Hepatocyte (in vitro differentiated cells): ENCODE measurements at regions not wholly inside any gene's neighbourhood (a gene's known extent, or its start where the extent isn't known, plus 50 kb on each side); places are given as distances from the start of the nearest gene placed in this dataset.

Experiments used
- DNase-seq: peaks from one replicate; pipeline ENCODE4 v3.0.0-alpha.2; 2016; ENCODE audit warnings: low spot score
- H2AFZ ChIP-seq: fragments of 200-600 bp; sonication (generic); 2 replicates; pipeline ENCODE4 v1.6.0; 2016; ENCODE audit warnings: antibody characterized with exemption, mild to moderate bottlenecking
- H3K27ac ChIP-seq: fragments of 200-600 bp; sonication (generic); 2 replicates; pipeline ENCODE4 v1.5.1; 2016; ENCODE audit warnings: mild to moderate bottlenecking
- H3K27me3 ChIP-seq: fragments of 200-600 bp; sonication (generic); 2 replicates; pipeline ENCODE4 v1.6.1; 2016
- H3K36me3 ChIP-seq: fragments of 200-600 bp; sonication (generic); replicated peaks from 2 replicates; pipeline ENCODE4 v1.5.1; 2016; ENCODE audit warnings: low read depth; ENCODE audit not compliant: insufficient read depth
- H3K4me1 ChIP-seq: fragments of 200-600 bp; sonication (generic); 2 replicates; pipeline ENCODE4 v1.5.1; 2016; ENCODE audit warnings: mild to moderate bottlenecking, moderate library complexity; ENCODE audit not compliant: insufficient read depth
- H3K4me2 ChIP-seq: fragments of 200-600 bp; sonication (generic); 2 replicates; pipeline ENCODE4 v1.6.0; 2016
- H3K4me3 ChIP-seq: fragments of 200-600 bp; sonication (generic); 2 replicates; pipeline ENCODE4 v1.5.1; 2016; ENCODE audit warnings: mild to moderate bottlenecking
- H3K79me2 ChIP-seq: fragments of 200-600 bp; sonication (generic); 2 replicates; pipeline ENCODE4 v1.6.0; 2017; ENCODE audit warnings: mild to moderate bottlenecking
- H3K9me2 ChIP-seq: fragments of 200-600 bp; sonication (generic); replicated peaks from 2 replicates; pipeline ENCODE4 v1.6.0; 2017; ENCODE audit warnings: mild to moderate bottlenecking; ENCODE audit not compliant: insufficient read depth
- H3K9me3 ChIP-seq: fragments of 200-600 bp; sonication (generic); 2 replicates; pipeline ENCODE4 v1.5.1; 2016; ENCODE audit warnings: low read depth, mild to moderate bottlenecking
- H4K20me1 ChIP-seq: fragments of 200-600 bp; sonication (generic); 2 replicates; pipeline ENCODE4 v1.6.0; 2016; ENCODE audit warnings: mild to moderate bottlenecking; ENCODE audit not compliant: insufficient read depth, poor library complexity, severe bottlenecking
- CTCF ChIP-seq: fragments of 200-600 bp; sonication (generic); IDR thresholded peaks from 2 replicates; pipeline ENCODE4 v1.5.1; 2016; ENCODE audit warnings: antibody characterized with exemption, mild to moderate bottlenecking; ENCODE audit not compliant: poor library complexity
- EZH2 ChIP-seq: fragments of 200-600 bp; sonication (generic); IDR thresholded peaks from 2 replicates; pipeline ENCODE4 v1.6.1; 2016; ENCODE audit warnings: antibody characterized with exemption, mild to moderate bottlenecking, borderline replicate concordance
- EZH2phosphoT487 ChIP-seq: fragments of 200-600 bp; sonication (generic); IDR thresholded peaks from one replicate; pipeline ENCODE4 v1.6.1; 2018; ENCODE audit warnings: antibody characterized with exemption, mild to moderate bottlenecking, low read depth, moderate library complexity; ENCODE audit not compliant: unreplicated experiment, severe bottlenecking
- WGBS: methylation state at CpG from one replicate; pipeline ENCODE4 v1.1.6; 2016; ENCODE audit warnings: low lambda C conversion rate; ENCODE audit errors: missing lambda C conversion rate; 5-methylcytosine and 5-hydroxymethylcytosine counted together

DNA sequence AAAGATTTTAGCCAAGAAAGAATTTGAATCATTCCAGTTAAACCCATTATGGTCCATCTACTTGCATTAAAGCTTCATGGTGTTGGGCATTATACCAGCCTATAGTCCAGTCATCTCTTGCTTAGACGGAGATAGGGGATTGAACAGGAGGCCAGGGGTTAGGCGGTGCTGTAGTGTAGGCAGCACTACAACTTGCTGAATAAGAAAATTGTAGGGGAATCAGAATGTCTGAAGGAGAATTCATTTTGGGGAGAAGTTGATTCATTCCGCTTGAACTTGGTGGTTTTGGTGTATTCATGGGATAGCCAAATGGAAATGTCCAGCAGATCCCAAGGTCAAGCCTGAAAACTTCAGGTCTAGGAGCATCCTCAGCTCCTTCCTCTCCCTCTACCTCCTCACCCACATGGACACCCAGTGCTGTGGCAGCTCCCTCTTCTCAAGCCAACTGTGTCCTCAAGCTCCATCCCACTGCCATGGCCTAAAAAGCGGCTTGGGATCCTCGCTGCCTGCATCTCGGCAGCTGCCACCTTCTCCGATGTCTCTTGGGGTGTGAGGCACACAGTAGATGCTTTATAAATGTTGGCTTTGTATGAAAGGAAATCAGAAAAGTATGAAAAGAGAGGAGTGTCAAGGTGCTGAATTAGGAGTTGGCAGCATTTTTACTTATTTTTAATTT lies 63.6 kb upstream of the MNX1 start:
- WGBS: 96% methylated on average over 7 of the region's 7 CpGs
- peaks cover 20% of the 10 kb centered on the region for H3K27me3 ChIP-seq

DNA sequence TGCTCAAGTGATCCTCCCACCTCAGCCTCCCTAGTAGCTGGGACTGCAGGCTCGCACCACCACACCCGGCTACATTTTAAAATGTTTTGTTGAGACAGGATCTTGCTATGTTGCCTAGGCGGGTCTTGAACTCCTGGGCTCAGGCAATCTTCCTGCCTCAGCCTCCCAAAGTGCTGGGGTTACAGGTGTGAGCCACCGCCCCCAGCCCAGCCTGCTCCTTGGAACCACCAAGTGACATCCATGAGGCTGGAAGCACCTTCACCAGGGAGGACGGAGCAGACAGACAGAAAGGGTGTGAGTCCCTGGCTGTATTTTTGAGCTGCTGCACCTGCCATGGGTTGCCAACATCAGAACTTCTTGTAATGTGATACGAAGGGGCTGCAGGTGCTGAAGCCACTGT lies 62.3 kb upstream of the UBE3C start:
- no peak overlapping the region for H3K4me3 ChIP-seq
- no peaks in the 10 kb centered on the region for H3K4me1 ChIP-seq
- no peak for TF ChIP-seq EZH2phosphoT487
- TF ChIP-seq EZH2: no peak
- TF ChIP-seq CTCF: no peak
- H3K79me2 ChIP-seq: no peaks in the 10 kb centered on the region
- no peak overlapping the region for H3K4me2 ChIP-seq
- H2AFZ ChIP-seq: no peak overlapping the region
- H3K9me3 ChIP-seq: no peaks in the 10 kb centered on the region
- no peaks in the 10 kb centered on the region for H3K9me2 ChIP-seq
- H3K27me3 ChIP-seq: peaks cover 26% of the 10 kb centered on the region
- H3K36me3 ChIP-seq: no peaks in the 10 kb centered on the region
- DNase-seq: no peak
- no peak overlapping the region for H3K27ac ChIP-seq
- H4K20me1 ChIP-seq: no peaks in the 10 kb centered on the region
- 91% methylated on average over 6 of the region's 6 CpGs for WGBS

More for the DNA sequence above, 63.6 kb upstream of the MNX1 start:
- TF ChIP-seq CTCF (no peak), EZH2phosphoT487 (no peak), EZH2 (no peak)
- Histone ChIP-seq H3K27ac (no peak overlapping the region), H3K4me1 (no peaks in the 10 kb centered on the region), H3K4me3 (no peak overlapping the region), H2AFZ (no peak overlapping the region), H4K20me1 (no peaks in the 10 kb centered on the region), H3K9me3 (no peaks in the 10 kb centered on the region), H3K79me2 (no peaks in the 10 kb centered on the region), H3K4me2 (no peak overlapping the region), H3K36me3 (no peaks in the 10 kb centered on the region), H3K9me2 (no peaks in the 10 kb centered on the region)
- no peak for DNase-seq

DNA sequence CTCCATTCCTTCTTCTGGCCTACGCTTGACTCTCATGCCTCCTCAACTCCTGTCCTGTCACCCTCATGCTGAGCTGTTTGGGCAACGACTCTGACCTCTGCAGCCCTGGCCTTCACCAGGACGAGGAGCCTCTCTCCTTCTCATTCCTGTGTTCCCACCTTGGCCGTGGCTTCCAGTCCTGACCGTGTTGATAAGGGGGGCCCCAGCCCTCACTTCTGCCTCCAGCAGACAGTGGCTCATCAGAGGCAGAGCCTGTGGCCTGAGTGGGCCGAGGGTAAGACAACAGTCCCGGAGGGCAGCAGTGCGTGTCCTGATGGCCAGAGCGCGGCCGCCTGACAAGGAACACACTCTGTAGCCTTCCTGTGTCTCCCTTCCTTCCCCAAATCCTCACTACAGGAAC lies 61.7 kb upstream of the UBE3C start:
- TF ChIP-seq EZH2phosphoT487: no peak
- TF ChIP-seq EZH2: no peak
- no peak for TF ChIP-seq CTCF
- 94% methylated on average over 11 of the region's 11 CpGs for WGBS
- Histone ChIP-seq H3K9me2 (no peaks in the 10 kb centered on the region), H4K20me1 (no peaks in the 10 kb centered on the region), H2AFZ (no peak overlapping the region), H3K4me3 (no peak overlapping the region), H3K9me3 (no peaks in the 10 kb centered on the region), H3K27me3 (peaks cover 26% of the 10 kb centered on the region), H3K4me1 (no peaks in the 10 kb centered on the region), H3K79me2 (no peaks in the 10 kb centered on the region), H3K27ac (no peak overlapping the region), H3K36me3 (no peaks in the 10 kb centered on the region), H3K4me2 (no peak overlapping the region)
- DNase-seq: no peak
